PC-3 (cell line): ENCODE measurements at regions not wholly inside any gene's neighbourhood (a gene's known extent, or its start where the extent isn't known, plus 50 kb on each side); places are given as distances from the start of the nearest gene placed in this dataset.

Source experiments
- CTCF ChIP-seq: fragments of 300-600 bp; sonication (generic); conservative IDR thresholded peaks from 2 replicates; pipeline ENCODE4 v1.5.1; 2017; ENCODE audit warnings: antibody characterized with exemption, low read depth, mild to moderate bottlenecking, low read length
- EZH2 ChIP-seq: fragments of 300-600 bp; sonication (generic); IDR thresholded peaks from one replicate; pipeline ENCODE4 v1.6.1; 2017; ENCODE audit warnings: antibody characterized with exemption, mild to moderate bottlenecking, low read length; ENCODE audit not compliant: unreplicated experiment
- EZH2phosphoT487 ChIP-seq: fragments of 300-600 bp; sonication (generic); IDR thresholded peaks from 2 replicates; pipeline ENCODE4 v1.6.1; 2018; ENCODE audit warnings: mild to moderate bottlenecking, antibody characterized with exemption, low read length, borderline replicate concordance

DNA sequence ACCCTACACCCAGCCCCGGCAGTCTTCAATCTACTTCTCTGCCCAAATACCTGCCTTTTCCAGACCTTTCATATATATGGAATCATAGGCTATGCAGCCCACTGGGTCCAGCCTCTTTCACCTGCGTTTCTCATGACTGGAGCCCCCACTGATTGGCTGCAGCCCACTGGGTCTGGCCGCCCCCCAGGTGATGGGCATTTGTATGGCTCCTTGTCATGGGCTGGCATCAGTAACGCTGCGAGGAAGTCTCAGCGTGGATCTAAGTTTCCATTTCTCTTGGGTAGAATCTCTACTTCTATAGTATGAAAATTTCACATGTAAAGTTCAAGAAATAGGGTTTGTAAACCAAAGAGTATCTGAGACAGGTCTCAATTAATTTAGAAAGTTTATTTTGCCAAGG is 281.9 kb downstream of the NDUFA10 start:
- TF ChIP-seq EZH2 (no peak), CTCF (no peak), EZH2phosphoT487 (no peak)
